ENCODE measurements at regions not wholly inside any gene's neighbourhood (a gene's known extent, or its start where the extent isn't known, plus 50 kb on each side); places are given as distances from the start of the nearest gene placed in this dataset.
"Not testable (repeated sequence)": the region's sequence is repeated elsewhere in the genome, so short reads cannot be mapped to it uniquely, and the experiment has no call there.

- no peaks in the 10 kb centered on the region for H3K9me3 ChIP-seq
- TF ChIP-seq CTCF (IDR thresholded peaks at IDR 0.05) = no peak
- TF ChIP-seq POLR2A (IDR thresholded peaks at IDR 0.05) = no peak
- no peak for TF ChIP-seq POLR2AphosphoS5 (IDR thresholded peaks at IDR 0.05; ENCODE audit: insufficient read depth in 1 of 2, low read depth in 1 of 2)
- no peaks in the 10 kb centered on the region for H3K4me1 ChIP-seq
- no peaks in the 10 kb centered on the region for H3K36me3 ChIP-seq
- intact Hi-C loops (cut with DNase I) = no loop called here
- no peak overlapping the region for H3K27ac ChIP-seq
- no peak overlapping the region for H3K4me3 ChIP-seq
- H3K27me3 ChIP-seq = no peaks in the 10 kb centered on the region
- DNase-seq (ENCODE audit: extremely low spot score in 2 of 2) = no peak
Measured at GRCh38 chr1:233722212-233722979, 108.5 kb downstream of the KCNK1 start.

- Histone ChIP-seq H3K4me3 (no peak overlapping the region), H3K27me3 (no peaks in the 10 kb centered on the region), H3K9me3 (no peaks in the 10 kb centered on the region), H3K36me3 (no peaks in the 10 kb centered on the region), H3K27ac (no peak overlapping the region), H3K4me1 (no peaks in the 10 kb centered on the region)
- no peak for DNase-seq (ENCODE audit: extremely low spot score in 2 of 2)
- intact Hi-C loops (cut with DNase I) = no loop called here
- TF ChIP-seq CTCF (IDR thresholded peaks at IDR 0.05) = no peak
- TF ChIP-seq POLR2AphosphoS5 (IDR thresholded peaks at IDR 0.05; ENCODE audit: insufficient read depth in 1 of 2, low read depth in 1 of 2) = no peak
- TF ChIP-seq POLR2A (IDR thresholded peaks at IDR 0.05) = no peak
Measured at GRCh38 chr1:233723387-233723786, 109.5 kb downstream of the KCNK1 start.

GRCh38 chr1:233724131-233724631 lies 110.3 kb downstream of the KCNK1 start:
- H3K27ac ChIP-seq; H3K4me1 ChIP-seq; DNase-seq (ENCODE audit: extremely low spot score in 2 of 2); intact Hi-C loops (cut with DNase I); H3K4me3 ChIP-seq; H3K27me3 ChIP-seq; H3K36me3 ChIP-seq; H3K9me3 ChIP-seq: not testable (repeated sequence)

GRCh38 chr1:233725423-233725822 lies 111.5 kb downstream of the KCNK1 start:
- intact Hi-C loops (cut with DNase I) = no loop called here
- no peaks in the 10 kb centered on the region for H3K36me3 ChIP-seq
- H3K27ac ChIP-seq = no peak overlapping the region
- DNase-seq (ENCODE audit: extremely low spot score in 2 of 2) = no peak
- no peaks in the 10 kb centered on the region for H3K4me1 ChIP-seq
- no peaks in the 10 kb centered on the region for H3K27me3 ChIP-seq
- no peak overlapping the region for H3K4me3 ChIP-seq
- no peak for TF ChIP-seq POLR2A (IDR thresholded peaks at IDR 0.05)
- TF ChIP-seq POLR2AphosphoS5 (IDR thresholded peaks at IDR 0.05; ENCODE audit: insufficient read depth in 1 of 2, low read depth in 1 of 2) = no peak
- no peak for TF ChIP-seq CTCF (IDR thresholded peaks at IDR 0.05)
- no peaks in the 10 kb centered on the region for H3K9me3 ChIP-seq

- H3K4me3 ChIP-seq = no peak overlapping the region
- peaks cover 10% of the 10 kb centered on the region for H3K4me1 ChIP-seq
- intact Hi-C loops (cut with DNase I) = no loop called here
- no peaks in the 10 kb centered on the region for H3K36me3 ChIP-seq
- no peak overlapping the region for H3K27ac ChIP-seq
- TF ChIP-seq CTCF (IDR thresholded peaks at IDR 0.05) = no peak
- no peak for TF ChIP-seq POLR2AphosphoS5 (IDR thresholded peaks at IDR 0.05; ENCODE audit: insufficient read depth in 1 of 2, low read depth in 1 of 2)
- no peak for TF ChIP-seq POLR2A (IDR thresholded peaks at IDR 0.05)
- DNase-seq (ENCODE audit: extremely low spot score in 2 of 2) = no peak
- H3K9me3 ChIP-seq = no peaks in the 10 kb centered on the region
- no peaks in the 10 kb centered on the region for H3K27me3 ChIP-seq
Measured at GRCh38 chr1:233728721-233729120, 114.8 kb downstream of the KCNK1 start.
